ENCODE measurements at regions not wholly inside any gene's neighbourhood (a gene's known extent, or its start where the extent isn't known, plus 50 kb on each side); places are given as distances from the start of the nearest gene placed in this dataset.

DNA sequence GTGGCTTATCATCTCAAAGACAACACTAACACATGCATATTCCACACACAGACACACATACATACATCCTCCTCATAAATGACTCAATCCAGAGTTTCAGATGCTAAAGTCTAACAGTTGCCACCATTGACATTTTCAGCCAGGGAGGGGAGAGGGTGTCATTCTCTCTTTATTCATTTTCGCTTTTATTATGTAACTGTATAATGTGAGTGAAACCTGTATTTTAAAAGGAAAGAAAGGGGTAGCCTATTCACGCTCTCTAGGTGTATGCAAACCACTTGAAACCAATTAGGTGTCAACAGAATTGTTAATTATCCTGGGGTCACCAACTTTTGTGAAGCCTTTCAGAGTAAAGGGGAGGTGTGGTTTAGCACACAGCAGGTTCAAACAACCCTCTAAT lies 1282.9 kb downstream of the ROBO2 start:
- TF ChIP-seq CTCF (IDR thresholded peaks at IDR 0.05) = no peak
- no peak for TF ChIP-seq POLR2A (IDR thresholded peaks at IDR 0.05)

Data from vagina (tissue), 2 donors.